Transverse colon (tissue), 4 donors: ENCODE measurements at regions not wholly inside any gene's neighbourhood (a gene's known extent, or its start where the extent isn't known, plus 50 kb on each side); places are given as distances from the start of the nearest gene placed in this dataset.

Experiments
- DNase-seq: peaks from one replicate; pipeline ENCODE4 v3.0.0-alpha.2; 2019
- H3K27ac ChIP-seq, 4 donors: fragments of 200-600 bp; sonication (generic); 2 replicates each; pipeline ENCODE4 v1.5.1; 2016 to 2018; ENCODE audit warnings: inconsistent platforms in 4 of 4
- H3K27me3 ChIP-seq: fragments of 200-600 bp; sonication (generic); 2 replicates; pipeline ENCODE4 v1.5.1; 2017; ENCODE audit warnings: inconsistent platforms
- H3K36me3 ChIP-seq, 4 donors: fragments of 200-600 bp; sonication (generic); 2 replicates each; pipeline ENCODE4 v1.5.1; 2017 to 2019; ENCODE audit warnings: inconsistent platforms in 4 of 4
- H3K4me1 ChIP-seq, 4 donors: fragments of 200-600 bp; sonication (generic); 2 replicates each; pipeline ENCODE4 v1.5.1; 2017 to 2020; ENCODE audit warnings: inconsistent platforms in 4 of 4
- H3K4me3 ChIP-seq, 4 donors: fragments of 200-600 bp; sonication (generic); 1 replicate in 1 of 4; 2 replicates in 3 of 4; pipeline versions ENCODE4 v1.5.1 to v1.6.1; 2017 to 2019; ENCODE audit warnings: inconsistent platforms in 4 of 4
- H3K9me3 ChIP-seq, 2 donors: fragments of 200-600 bp; sonication (generic); 2 replicates each; pipeline ENCODE4 v1.5.1; 2017 to 2019; ENCODE audit warnings: inconsistent platforms in 2 of 2
- EP300 ChIP-seq: sonication (generic); formaldehyde crosslinking; IDR thresholded peaks from one replicate; pipeline ENCODE4 v1.6.1; 2017; ENCODE audit warnings: antibody characterized with exemption, low read depth
- POLR2A ChIP-seq: fragments of 450-650 bp; IDR thresholded peaks from one replicate; pipeline ENCODE4 v1.6.1; 2016; ENCODE audit warnings: antibody characterized with exemption, mild to moderate bottlenecking, moderate library complexity
- POLR2AphosphoS5 ChIP-seq, 3 donors: sonication (generic); formaldehyde crosslinking; IDR thresholded peaks; one replicate each; pipeline ENCODE4 v1.6.1; 2016; ENCODE audit warnings: antibody characterized with exemption in 3 of 3
- WGBS, 2 donors: methylation state at CpG; one replicate each; pipeline ENCODE4 v1.1.5; 2018; ENCODE audit warnings: low coverage in 1 of 2; 5-methylcytosine and 5-hydroxymethylcytosine counted together
- in situ Hi-C, 4 donors: fragments of 200-750 bp; cut with MboI; loops; one replicate each; pipeline versions ENCODE4 v1.15.0 to v1.15.1; 2017; ENCODE audit warnings: low sequenced_read_pairs in 3 of 4, low pct_ligation_motif_present in 1 of 4, low pct_unique_long_range_greater_than_20kb in 1 of 4
- intact Hi-C: fragments of 100-400 bp; cut with DNase I; formaldehyde crosslinking; loops from one replicate; pipeline ENCODE4 v1.15.1; 2023; ENCODE audit warnings: low total_unique reads
- TF ChIP-seq, protein P1 (sequence below), 5 experiments: fragments of 200-600 bp in 3 of 5; fragments of 450-650 bp in 2 of 5; sonication (generic) in 3 of 5; IDR thresholded peaks; 1 replicate in 2 of 5; 2 replicates in 3 of 5; pipeline ENCODE4 v1.5.1; 2016 to 2017; ENCODE audit warnings: antibody characterized with exemption in 5 of 5, inconsistent platforms in 3 of 5, mild to moderate bottlenecking in 2 of 5, moderate library complexity in 1 of 5

GRCh38 chr7:26487780-26488515 is 196.3 kb downstream of the SNX10 start:
- in situ Hi-C loops = no loop called here
- TF ChIP-seq POLR2AphosphoS5 (IDR thresholded peaks at IDR 0.05) = no peak
- TF ChIP-seq EP300 = no peak
- TF ChIP-seq POLR2A = no peak
- TF ChIP-seq, protein P1, sequence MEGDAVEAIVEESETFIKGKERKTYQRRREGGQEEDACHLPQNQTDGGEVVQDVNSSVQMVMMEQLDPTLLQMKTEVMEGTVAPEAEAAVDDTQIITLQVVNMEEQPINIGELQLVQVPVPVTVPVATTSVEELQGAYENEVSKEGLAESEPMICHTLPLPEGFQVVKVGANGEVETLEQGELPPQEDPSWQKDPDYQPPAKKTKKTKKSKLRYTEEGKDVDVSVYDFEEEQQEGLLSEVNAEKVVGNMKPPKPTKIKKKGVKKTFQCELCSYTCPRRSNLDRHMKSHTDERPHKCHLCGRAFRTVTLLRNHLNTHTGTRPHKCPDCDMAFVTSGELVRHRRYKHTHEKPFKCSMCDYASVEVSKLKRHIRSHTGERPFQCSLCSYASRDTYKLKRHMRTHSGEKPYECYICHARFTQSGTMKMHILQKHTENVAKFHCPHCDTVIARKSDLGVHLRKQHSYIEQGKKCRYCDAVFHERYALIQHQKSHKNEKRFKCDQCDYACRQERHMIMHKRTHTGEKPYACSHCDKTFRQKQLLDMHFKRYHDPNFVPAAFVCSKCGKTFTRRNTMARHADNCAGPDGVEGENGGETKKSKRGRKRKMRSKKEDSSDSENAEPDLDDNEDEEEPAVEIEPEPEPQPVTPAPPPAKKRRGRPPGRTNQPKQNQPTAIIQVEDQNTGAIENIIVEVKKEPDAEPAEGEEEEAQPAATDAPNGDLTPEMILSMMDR (IDR thresholded peaks at IDR 0.05) = no peak

DNA sequence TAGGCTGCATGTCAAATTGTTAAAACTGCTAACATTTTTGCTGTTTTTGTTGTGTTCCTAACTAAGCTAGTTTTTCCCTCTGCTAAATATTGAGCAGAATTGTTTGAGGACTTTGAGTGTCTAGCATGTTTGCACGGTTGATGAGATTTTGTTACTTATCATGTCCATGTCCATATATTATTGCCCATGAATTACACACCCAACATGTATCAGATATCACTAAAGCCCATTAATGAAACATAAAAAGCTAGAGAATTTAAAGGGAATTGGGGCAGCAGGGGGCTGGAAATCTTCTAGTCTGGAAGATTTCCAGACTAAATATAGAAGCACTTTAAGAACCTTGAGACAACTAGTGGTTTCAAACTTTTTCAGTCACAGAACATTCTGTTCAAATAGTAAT is 197.7 kb downstream of the SNX10 start:
- no peak for DNase-seq
- H3K27me3 ChIP-seq = no peaks in the 10 kb centered on the region
- H3K36me3 ChIP-seq = no peaks in the 10 kb centered on the region
- intact Hi-C loops = no loop called here
- no peak overlapping the region for H3K4me3 ChIP-seq
- no peaks in the 10 kb centered on the region for H3K9me3 ChIP-seq
- 90 to 100% methylated on average over 1 of the region's 1 CpG for WGBS, 2 donors
- no peak overlapping the region for H3K27ac ChIP-seq
- H3K4me1 ChIP-seq = peaks cover 0 to 17% (median 6%) of the 10 kb centered on the region in 4 donors
- TF ChIP-seq, protein P1 (IDR thresholded peaks at IDR 0.05) = no peak
- no peak for TF ChIP-seq POLR2A
- TF ChIP-seq POLR2AphosphoS5 (IDR thresholded peaks at IDR 0.05) = no peak
- TF ChIP-seq EP300 = no peak
- in situ Hi-C loops = no loop called here

More at GRCh38 chr7:26487780-26488515, 196.3 kb downstream of the SNX10 start:
- no peaks in the 10 kb centered on the region for H3K9me3 ChIP-seq
- DNase-seq = no peak
- no peaks in the 10 kb centered on the region for H3K27me3 ChIP-seq
- WGBS, 2 donors = 88 to 100% methylated on average over 1 to 5 of the region's 5 CpGs
- no peaks in the 10 kb centered on the region for H3K36me3 ChIP-seq
- intact Hi-C loops = no loop called here
- H3K4me3 ChIP-seq = no peak overlapping the region
- H3K4me1 ChIP-seq = peaks cover 0 to 17% (median 5%) of the 10 kb centered on the region in 4 donors
- H3K27ac ChIP-seq = no peak overlapping the region

DNA sequence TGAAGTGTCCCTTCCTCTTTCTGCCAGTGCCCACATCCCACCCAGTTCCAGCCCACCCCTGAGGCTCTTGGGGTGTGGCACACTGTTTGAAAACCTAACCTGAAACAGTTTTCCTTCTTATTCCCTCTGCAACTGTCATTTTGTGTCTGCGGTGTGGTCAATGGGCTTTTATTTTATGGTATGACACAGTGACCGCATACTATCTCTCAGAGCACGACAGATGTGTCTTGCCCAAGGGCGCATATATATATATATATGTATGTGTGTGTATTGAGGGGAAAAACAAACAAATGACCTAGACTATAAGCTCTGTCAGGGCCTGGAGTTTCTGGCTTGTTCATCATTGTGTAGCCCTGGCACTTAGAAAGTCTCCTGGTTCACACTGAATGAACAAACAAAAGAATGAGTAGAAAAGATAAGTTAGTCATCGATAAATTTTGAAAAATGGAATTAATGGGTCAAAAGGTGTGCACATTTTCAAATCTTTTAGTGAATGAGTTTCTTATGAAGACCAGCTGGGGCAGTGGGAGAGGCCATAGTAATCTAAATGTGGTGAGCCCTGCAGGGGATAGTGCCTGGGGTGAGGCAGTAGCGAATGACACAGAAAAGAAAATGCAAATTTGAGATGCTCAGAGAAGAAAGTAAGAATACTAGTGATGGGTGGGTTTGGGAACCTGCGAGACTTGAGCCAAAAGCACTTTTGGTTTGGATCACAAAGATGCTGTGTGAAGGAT is 198.4 kb downstream of the SNX10 start:
- Histone ChIP-seq H3K9me3 (no peaks in the 10 kb centered on the region), H3K27me3 (no peaks in the 10 kb centered on the region), H3K4me1 (peaks cover 0 to 17% (median 6%) of the 10 kb centered on the region in 4 donors), H3K4me3 (no peak overlapping the region), H3K27ac (no peak overlapping the region), H3K36me3 (no peaks in the 10 kb centered on the region)
- intact Hi-C loops (no loop called here), in situ Hi-C loops (no loop called here)
- WGBS, 2 donors = 84 to 95% methylated on average over 7 of the region's 7 CpGs
- TF ChIP-seq POLR2AphosphoS5 (IDR thresholded peaks at IDR 0.05) = no peak
- TF ChIP-seq, protein P1 (IDR thresholded peaks at IDR 0.05) = no peak
- no peak for TF ChIP-seq POLR2A
- TF ChIP-seq EP300 = no peak
- DNase-seq = no peak
